ENCODE measurements at regions not wholly inside any gene's neighbourhood (a gene's known extent, or its start where the extent isn't known, plus 50 kb on each side); places are given as distances from the start of the nearest gene placed in this dataset.

GRCh38 chr9:85452841-85453240 lies 288.9 kb downstream of the AGTPBP1 start:
- TF ChIP-seq CTCF (IDR thresholded peaks at IDR 0.05) (no peak), POLR2A (IDR thresholded peaks at IDR 0.05) (no peak), POLR2AphosphoS5 (IDR thresholded peaks at IDR 0.05) (no peak)

Measured in breast epithelium (tissue), 3 donors.